PFSK-1 (cell line): ENCODE measurements at regions not wholly inside any gene's neighbourhood (a gene's known extent, or its start where the extent isn't known, plus 50 kb on each side); places are given as distances from the start of the nearest gene placed in this dataset.

Experiments
- FOXP2 ChIP-seq: optimal IDR thresholded peaks from 2 replicates; pipeline ENCODE3; 2011; ENCODE audit warnings: borderline replicate concordance, control low read depth, inconsistent platforms; ENCODE audit not compliant: insufficient read depth; ENCODE audit errors: extremely low read length, extremely low read depth
- POLR2AphosphoS5 ChIP-seq: IDR thresholded peaks from 2 replicates; pipeline ENCODE4 v1.6.1; 2012; ENCODE audit warnings: low read depth, mild to moderate bottlenecking, control low read depth, low read length, moderate library complexity
- SIN3A ChIP-seq: IDR thresholded peaks from 2 replicates; pipeline ENCODE4 v1.6.1; 2012; ENCODE audit warnings: mild to moderate bottlenecking, low read length, moderate library complexity, borderline replicate concordance; ENCODE audit not compliant: insufficient read depth
- TAF1 ChIP-seq: IDR thresholded peaks from 2 replicates; pipeline ENCODE4 v1.6.1; 2012; ENCODE audit warnings: low read length, control low read depth, borderline replicate concordance; ENCODE audit not compliant: insufficient read depth
- TF ChIP-seq, protein P1 (sequence below), 2 experiments: IDR thresholded peaks; 2 replicates each; pipeline versions ENCODE4 v1.6.1 to v1.8.0; 2011 to 2012; ENCODE audit warnings: low read depth in 2 of 2, low read length in 2 of 2, control low read depth in 1 of 2, inconsistent platforms in 1 of 2, mild to moderate bottlenecking in 1 of 2, moderate library complexity in 1 of 2; ENCODE audit not compliant: insufficient read depth in 1 of 2

GRCh38 chr3:153567011-153567410, 405.0 kb downstream of the RAP2B start:
- TF ChIP-seq POLR2AphosphoS5: no peak

DNA sequence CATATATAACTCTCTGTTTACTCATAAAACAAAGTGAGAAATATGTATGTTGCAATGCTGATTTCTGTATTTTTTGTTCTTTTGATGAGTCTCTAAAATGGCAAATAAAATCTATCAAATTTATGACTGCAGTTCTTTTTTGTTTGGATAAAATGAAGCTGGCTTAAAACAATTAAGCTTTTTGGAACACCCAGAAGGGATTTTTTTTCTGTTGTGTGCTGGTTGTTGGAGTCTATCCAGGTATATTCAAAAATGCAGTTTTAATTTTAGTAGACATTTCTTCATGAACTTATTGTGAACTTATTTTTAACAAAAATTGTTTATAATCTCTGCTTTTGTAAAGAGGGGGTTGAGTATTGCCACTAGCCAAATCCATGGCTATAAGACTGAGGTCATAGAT, 405.5 kb downstream of the RAP2B start:
- TF ChIP-seq FOXP2 (no peak), POLR2AphosphoS5 (no peak), TAF1 (no peak)

DNA sequence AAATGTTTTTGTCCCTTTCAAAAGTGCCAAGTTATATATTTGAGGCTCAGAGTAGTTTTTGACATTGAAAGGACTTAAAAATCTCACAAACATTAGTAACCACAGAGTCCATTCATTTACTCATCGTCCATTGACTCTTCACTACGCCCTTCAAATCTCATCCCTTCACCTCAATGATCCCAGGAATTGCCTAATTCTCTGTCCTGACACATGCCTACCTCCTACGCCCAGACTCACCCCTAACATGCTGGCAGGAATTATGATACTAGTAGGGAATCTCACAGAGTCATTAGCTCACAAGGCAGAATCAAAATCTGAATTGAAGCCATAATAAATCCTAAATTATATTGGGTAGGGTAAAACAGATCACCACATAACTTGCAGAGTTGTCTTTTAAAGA, 410.1 kb downstream of the RAP2B start:
- TF ChIP-seq, protein P1, sequence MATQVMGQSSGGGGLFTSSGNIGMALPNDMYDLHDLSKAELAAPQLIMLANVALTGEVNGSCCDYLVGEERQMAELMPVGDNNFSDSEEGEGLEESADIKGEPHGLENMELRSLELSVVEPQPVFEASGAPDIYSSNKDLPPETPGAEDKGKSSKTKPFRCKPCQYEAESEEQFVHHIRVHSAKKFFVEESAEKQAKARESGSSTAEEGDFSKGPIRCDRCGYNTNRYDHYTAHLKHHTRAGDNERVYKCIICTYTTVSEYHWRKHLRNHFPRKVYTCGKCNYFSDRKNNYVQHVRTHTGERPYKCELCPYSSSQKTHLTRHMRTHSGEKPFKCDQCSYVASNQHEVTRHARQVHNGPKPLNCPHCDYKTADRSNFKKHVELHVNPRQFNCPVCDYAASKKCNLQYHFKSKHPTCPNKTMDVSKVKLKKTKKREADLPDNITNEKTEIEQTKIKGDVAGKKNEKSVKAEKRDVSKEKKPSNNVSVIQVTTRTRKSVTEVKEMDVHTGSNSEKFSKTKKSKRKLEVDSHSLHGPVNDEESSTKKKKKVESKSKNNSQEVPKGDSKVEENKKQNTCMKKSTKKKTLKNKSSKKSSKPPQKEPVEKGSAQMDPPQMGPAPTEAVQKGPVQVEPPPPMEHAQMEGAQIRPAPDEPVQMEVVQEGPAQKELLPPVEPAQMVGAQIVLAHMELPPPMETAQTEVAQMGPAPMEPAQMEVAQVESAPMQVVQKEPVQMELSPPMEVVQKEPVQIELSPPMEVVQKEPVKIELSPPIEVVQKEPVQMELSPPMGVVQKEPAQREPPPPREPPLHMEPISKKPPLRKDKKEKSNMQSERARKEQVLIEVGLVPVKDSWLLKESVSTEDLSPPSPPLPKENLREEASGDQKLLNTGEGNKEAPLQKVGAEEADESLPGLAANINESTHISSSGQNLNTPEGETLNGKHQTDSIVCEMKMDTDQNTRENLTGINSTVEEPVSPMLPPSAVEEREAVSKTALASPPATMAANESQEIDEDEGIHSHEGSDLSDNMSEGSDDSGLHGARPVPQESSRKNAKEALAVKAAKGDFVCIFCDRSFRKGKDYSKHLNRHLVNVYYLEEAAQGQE (IDR thresholded peaks at IDR 0.05; ENCODE audit: insufficient read depth in 1 of 2, low read depth in 2 of 2, low read length in 2 of 2): no peak
- TF ChIP-seq SIN3A (no peak), POLR2AphosphoS5 (no peak), TAF1 (no peak), FOXP2 (no peak)

GRCh38 chr3:153572654-153573053, 410.6 kb downstream of the RAP2B start:
- TF ChIP-seq SIN3A (no peak), TAF1 (no peak), POLR2AphosphoS5 (no peak), FOXP2 (no peak)
- TF ChIP-seq, protein P1 (IDR thresholded peaks at IDR 0.05; ENCODE audit: insufficient read depth in 1 of 2, low read depth in 2 of 2, low read length in 2 of 2): no peak

GRCh38 chr3:153573481-153573880, 411.5 kb downstream of the RAP2B start:
- TF ChIP-seq FOXP2: no peak
- TF ChIP-seq, protein P1 (IDR thresholded peaks at IDR 0.05; ENCODE audit: insufficient read depth in 1 of 2, low read depth in 2 of 2, low read length in 2 of 2): no peak
- TF ChIP-seq POLR2AphosphoS5: no peak
- no peak for TF ChIP-seq SIN3A
- no peak for TF ChIP-seq TAF1

DNA sequence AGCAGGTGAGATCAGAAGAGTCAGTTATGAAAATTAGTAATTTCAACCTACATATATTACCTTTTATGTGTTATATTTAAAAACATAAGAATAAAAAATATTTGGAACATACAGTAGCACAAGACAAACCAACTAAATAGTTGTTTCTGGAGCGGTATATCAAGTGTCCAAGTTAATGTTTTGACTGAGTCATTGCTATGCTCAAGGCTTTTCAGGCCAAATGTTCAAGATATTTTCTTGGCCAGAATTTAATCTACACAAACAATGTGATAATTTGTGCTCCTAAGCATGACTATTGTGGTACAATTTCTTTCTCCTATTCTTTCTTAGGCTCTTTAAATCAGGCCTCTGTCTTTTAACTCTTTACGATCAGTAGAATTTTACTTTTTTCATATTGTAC, 412.4 kb downstream of the RAP2B start:
- TF ChIP-seq, protein P1 (IDR thresholded peaks at IDR 0.05; ENCODE audit: insufficient read depth in 1 of 2, low read depth in 2 of 2, low read length in 2 of 2): no peak
- TF ChIP-seq SIN3A (no peak), FOXP2 (no peak), TAF1 (no peak), POLR2AphosphoS5 (no peak)
